ENCODE measurements at regions not wholly inside any gene's neighbourhood (a gene's known extent, or its start where the extent isn't known, plus 50 kb on each side); places are given as distances from the start of the nearest gene placed in this dataset.

- Histone ChIP-seq H3K27ac (no peak overlapping the region), H3K4me1 (no peaks in the 10 kb centered on the region), H3K9me3 (no peaks in the 10 kb centered on the region), H3K36me3 (no peaks in the 10 kb centered on the region), H3K4me3 (no peak overlapping the region), H3K27me3 (no peaks in the 10 kb centered on the region)
- no peak for DNase-seq
- intact Hi-C loops (cut with DNase I), result no loop called here
- FAIRE-seq, result no peak
- no peak for TF ChIP-seq CTCF (IDR thresholded peaks at IDR 0.05)
- ATAC-seq, result no peak
Measured at GRCh38 chr4:100834616-100835015, 316.8 kb upstream of the EMCN start.

GRCh38 chr4:100833906-100834305 is 316.1 kb upstream of the EMCN start:
- 64 to 68% methylated on average over 1 of the region's 1 CpG for WGBS, 2 donors
- no peaks in the 10 kb centered on the region for H3K9me3 ChIP-seq
- intact Hi-C loops (cut with DNase I), result no loop called here
- no peaks in the 10 kb centered on the region for H3K36me3 ChIP-seq
- H3K27me3 ChIP-seq, result no peaks in the 10 kb centered on the region
- no peak overlapping the region for H3K27ac ChIP-seq
- H3K4me1 ChIP-seq, result no peaks in the 10 kb centered on the region
- DNase-seq (no peak), ATAC-seq (no peak), FAIRE-seq (no peak)
- no peak for TF ChIP-seq CTCF (IDR thresholded peaks at IDR 0.05)
- no peak overlapping the region for H3K4me3 ChIP-seq

- H3K36me3 ChIP-seq, result no peaks in the 10 kb centered on the region
- FAIRE-seq, result no peak
- intact Hi-C loops (cut with DNase I), result no loop called here
- no peak for DNase-seq
- H3K9me3 ChIP-seq, result no peaks in the 10 kb centered on the region
- ATAC-seq, result peak in 2 of 4 donors; percentile 35 to 57
- no peak for TF ChIP-seq CTCF (IDR thresholded peaks at IDR 0.05)
- H3K27me3 ChIP-seq, result no peaks in the 10 kb centered on the region
- WGBS, 2 donors, result 28 to 58% methylated on average over 2 of the region's 2 CpGs
- H3K4me1 ChIP-seq, result no peaks in the 10 kb centered on the region
- H3K4me3 ChIP-seq, result no peak overlapping the region
- no peak overlapping the region for H3K27ac ChIP-seq
Measured at GRCh38 chr4:100828986-100829685, 311.3 kb upstream of the EMCN start.

- no peak overlapping the region for H3K27ac ChIP-seq
- FAIRE-seq (no peak), ATAC-seq (no peak), DNase-seq (no peak)
- H3K9me3 ChIP-seq, result no peaks in the 10 kb centered on the region
- no peak for TF ChIP-seq CTCF (IDR thresholded peaks at IDR 0.05)
- H3K36me3 ChIP-seq, result no peaks in the 10 kb centered on the region
- intact Hi-C loops (cut with DNase I), result no loop called here
- no peaks in the 10 kb centered on the region for H3K27me3 ChIP-seq
- WGBS, 2 donors, result 67 to 68% methylated on average over 3 of the region's 3 CpGs
- H3K4me3 ChIP-seq, result no peak overlapping the region
- no peaks in the 10 kb centered on the region for H3K4me1 ChIP-seq
Measured at GRCh38 chr4:100828364-100828763, 310.5 kb upstream of the EMCN start.

GRCh38 chr4:100827756-100828155 is 309.9 kb upstream of the EMCN start:
- no peak for DNase-seq
- no peaks in the 10 kb centered on the region for H3K27me3 ChIP-seq
- no peak for TF ChIP-seq CTCF (IDR thresholded peaks at IDR 0.05)
- no peak for FAIRE-seq
- H3K4me3 ChIP-seq, result no peak overlapping the region
- H3K4me1 ChIP-seq, result no peaks in the 10 kb centered on the region
- H3K36me3 ChIP-seq, result no peaks in the 10 kb centered on the region
- no peaks in the 10 kb centered on the region for H3K9me3 ChIP-seq
- H3K27ac ChIP-seq, result no peak overlapping the region
- no peak for ATAC-seq
- intact Hi-C loops (cut with DNase I), result no loop called here
